ENCODE measurements at regions not wholly inside any gene's neighbourhood (a gene's known extent, or its start where the extent isn't known, plus 50 kb on each side); places are given as distances from the start of the nearest gene placed in this dataset.
A peak's percentile ranks its signal among the peaks of the same experiment; 100 is the strongest.

- Histone ChIP-seq H3K27me3 (no peaks in the 10 kb centered on the region), H3K4me1 (no peaks in the 10 kb centered on the region), H3K4me3 (no peak overlapping the region), H3K9me3 (no peaks in the 10 kb centered on the region), H3K36me3 (no peaks in the 10 kb centered on the region), H3K27ac (no peak overlapping the region)
- DNase-seq, result no peak
- intact Hi-C loops (cut with DNase I; ENCODE audit: low total_unique reads), result no loop called here
- TF ChIP-seq CTCF (IDR thresholded peaks at IDR 0.05) (no peak), POLR2A (IDR thresholded peaks at IDR 0.05) (no peak)
These were observed 168.3 kb upstream of the EEA1 start for GRCh38 chr12:93097417-93097816.

GRCh38 chr12:93098077-93098476 is 169.0 kb upstream of the EEA1 start:
- H3K4me3 ChIP-seq, result no peak overlapping the region
- H3K27ac ChIP-seq, result no peak overlapping the region
- no peaks in the 10 kb centered on the region for H3K9me3 ChIP-seq
- intact Hi-C loops (cut with DNase I; ENCODE audit: low total_unique reads), result no loop called here
- H3K36me3 ChIP-seq, result no peaks in the 10 kb centered on the region
- DNase-seq, result peak; percentile 27 to 51
- TF ChIP-seq CTCF (IDR thresholded peaks at IDR 0.05) (peak in 2 of 4 experiments; percentile 18 to 34), POLR2A (IDR thresholded peaks at IDR 0.05) (no peak)
- H3K27me3 ChIP-seq, result no peaks in the 10 kb centered on the region
- H3K4me1 ChIP-seq, result no peaks in the 10 kb centered on the region

GRCh38 chr12:93099792-93100191 is 170.7 kb upstream of the EEA1 start:
- no peak overlapping the region for H3K4me3 ChIP-seq
- H3K9me3 ChIP-seq, result no peaks in the 10 kb centered on the region
- H3K27me3 ChIP-seq, result no peaks in the 10 kb centered on the region
- H3K36me3 ChIP-seq, result no peaks in the 10 kb centered on the region
- DNase-seq, result no peak
- no peaks in the 10 kb centered on the region for H3K4me1 ChIP-seq
- no peak for TF ChIP-seq POLR2A (IDR thresholded peaks at IDR 0.05)
- no peak for TF ChIP-seq CTCF (IDR thresholded peaks at IDR 0.05)
- intact Hi-C loops (cut with DNase I; ENCODE audit: low total_unique reads), result no loop called here
- no peak overlapping the region for H3K27ac ChIP-seq

- no peaks in the 10 kb centered on the region for H3K36me3 ChIP-seq
These were observed 171.5 kb upstream of the EEA1 start for GRCh38 chr12:93100610-93101009.

GRCh38 chr12:93101367-93101766 is 172.3 kb upstream of the EEA1 start:
- H3K4me1 ChIP-seq, result no peaks in the 10 kb centered on the region
- TF ChIP-seq POLR2A (IDR thresholded peaks at IDR 0.05) (no peak), CTCF (IDR thresholded peaks at IDR 0.05) (no peak)
- no peaks in the 10 kb centered on the region for H3K9me3 ChIP-seq
- H3K27me3 ChIP-seq, result no peaks in the 10 kb centered on the region
- no peak overlapping the region for H3K4me3 ChIP-seq
- H3K27ac ChIP-seq, result no peak overlapping the region
- no peaks in the 10 kb centered on the region for H3K36me3 ChIP-seq
- intact Hi-C loops (cut with DNase I; ENCODE audit: low total_unique reads), result no loop called here
- DNase-seq, result no peak

More at GRCh38 chr12:93100610-93101009, 171.5 kb upstream of the EEA1 start:
- no peak overlapping the region for H3K27ac ChIP-seq
- intact Hi-C loops (cut with DNase I; ENCODE audit: low total_unique reads), result no loop called here
- no peak overlapping the region for H3K4me3 ChIP-seq
- H3K4me1 ChIP-seq, result no peaks in the 10 kb centered on the region
- DNase-seq, result no peak
- H3K27me3 ChIP-seq, result no peaks in the 10 kb centered on the region
- no peaks in the 10 kb centered on the region for H3K9me3 ChIP-seq
- TF ChIP-seq CTCF (IDR thresholded peaks at IDR 0.05) (no peak), POLR2A (IDR thresholded peaks at IDR 0.05) (no peak)

Data from uterus (tissue), 3 donors.